ENCODE measurements at regions not wholly inside any gene's neighbourhood (a gene's known extent, or its start where the extent isn't known, plus 50 kb on each side); places are given as distances from the start of the nearest gene placed in this dataset.

DNA sequence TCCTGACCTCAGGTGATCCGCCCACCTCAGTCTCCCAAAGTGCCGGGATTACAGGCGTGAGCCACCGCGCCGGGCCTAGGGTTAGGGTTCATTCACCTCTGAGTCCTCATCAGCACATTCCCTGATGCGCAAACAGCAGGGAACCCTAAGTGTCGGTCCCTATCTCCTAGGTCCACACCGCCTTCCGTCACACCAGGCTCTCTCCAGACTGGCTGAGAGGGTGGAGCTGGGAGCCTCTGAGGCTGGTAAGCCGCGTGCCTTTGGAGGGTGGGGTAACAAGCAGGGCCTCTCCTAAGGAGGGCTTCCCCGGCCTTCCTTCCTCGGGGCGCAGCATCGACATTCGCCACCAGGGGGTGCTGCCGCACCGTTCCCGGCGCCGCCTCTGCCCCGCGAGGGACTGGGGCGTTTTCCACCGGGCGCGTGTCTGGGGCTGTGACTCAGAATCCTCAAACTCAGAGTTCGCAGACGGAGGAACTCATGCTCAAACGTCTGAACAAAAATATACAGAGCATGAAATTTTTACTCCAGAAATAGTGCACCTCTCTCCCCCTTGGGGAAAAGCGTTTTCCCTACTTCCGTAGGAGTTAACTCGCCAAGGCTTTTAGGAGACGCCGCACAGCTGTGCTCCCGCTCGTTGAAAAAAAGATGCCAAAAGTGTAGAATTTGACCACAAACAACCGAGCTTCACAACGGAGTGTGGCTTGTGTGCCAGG lies 63.9 kb upstream of the ASAP2 start:
- Histone ChIP-seq H3K4me3 (replicated peaks in 1 of 3) (no peak overlapping the region), H3K27ac (peak overlapping the region in 2 of 3 donors; percentile 8 to 46), H3K27me3 (no peaks in the 10 kb centered on the region), H3K4me1 (peaks cover 0 to 23% of the 10 kb centered on the region in 2 donors), H3K9me3 (no peaks in the 10 kb centered on the region), H3K36me3 (no peaks in the 10 kb centered on the region)
- TF ChIP-seq, protein P1, sequence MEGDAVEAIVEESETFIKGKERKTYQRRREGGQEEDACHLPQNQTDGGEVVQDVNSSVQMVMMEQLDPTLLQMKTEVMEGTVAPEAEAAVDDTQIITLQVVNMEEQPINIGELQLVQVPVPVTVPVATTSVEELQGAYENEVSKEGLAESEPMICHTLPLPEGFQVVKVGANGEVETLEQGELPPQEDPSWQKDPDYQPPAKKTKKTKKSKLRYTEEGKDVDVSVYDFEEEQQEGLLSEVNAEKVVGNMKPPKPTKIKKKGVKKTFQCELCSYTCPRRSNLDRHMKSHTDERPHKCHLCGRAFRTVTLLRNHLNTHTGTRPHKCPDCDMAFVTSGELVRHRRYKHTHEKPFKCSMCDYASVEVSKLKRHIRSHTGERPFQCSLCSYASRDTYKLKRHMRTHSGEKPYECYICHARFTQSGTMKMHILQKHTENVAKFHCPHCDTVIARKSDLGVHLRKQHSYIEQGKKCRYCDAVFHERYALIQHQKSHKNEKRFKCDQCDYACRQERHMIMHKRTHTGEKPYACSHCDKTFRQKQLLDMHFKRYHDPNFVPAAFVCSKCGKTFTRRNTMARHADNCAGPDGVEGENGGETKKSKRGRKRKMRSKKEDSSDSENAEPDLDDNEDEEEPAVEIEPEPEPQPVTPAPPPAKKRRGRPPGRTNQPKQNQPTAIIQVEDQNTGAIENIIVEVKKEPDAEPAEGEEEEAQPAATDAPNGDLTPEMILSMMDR (IDR thresholded peaks at IDR 0.05) = peak; percentile 94 to 99 (median 98)
- TF ChIP-seq POLR2A (IDR thresholded peaks at IDR 0.05) = no peak
- WGBS, 2 donors = 13 to 14% methylated on average over 25 to 39 of the region's 40 CpGs
- intact Hi-C loops (cut with DNase I) = loop anchor here (5.0 kb wide), 2 partner anchors 65 to 195 kb away; partner anchors contain the start of gene ASAP2
- DNase-seq = peak; percentile 84 to 89

DNA sequence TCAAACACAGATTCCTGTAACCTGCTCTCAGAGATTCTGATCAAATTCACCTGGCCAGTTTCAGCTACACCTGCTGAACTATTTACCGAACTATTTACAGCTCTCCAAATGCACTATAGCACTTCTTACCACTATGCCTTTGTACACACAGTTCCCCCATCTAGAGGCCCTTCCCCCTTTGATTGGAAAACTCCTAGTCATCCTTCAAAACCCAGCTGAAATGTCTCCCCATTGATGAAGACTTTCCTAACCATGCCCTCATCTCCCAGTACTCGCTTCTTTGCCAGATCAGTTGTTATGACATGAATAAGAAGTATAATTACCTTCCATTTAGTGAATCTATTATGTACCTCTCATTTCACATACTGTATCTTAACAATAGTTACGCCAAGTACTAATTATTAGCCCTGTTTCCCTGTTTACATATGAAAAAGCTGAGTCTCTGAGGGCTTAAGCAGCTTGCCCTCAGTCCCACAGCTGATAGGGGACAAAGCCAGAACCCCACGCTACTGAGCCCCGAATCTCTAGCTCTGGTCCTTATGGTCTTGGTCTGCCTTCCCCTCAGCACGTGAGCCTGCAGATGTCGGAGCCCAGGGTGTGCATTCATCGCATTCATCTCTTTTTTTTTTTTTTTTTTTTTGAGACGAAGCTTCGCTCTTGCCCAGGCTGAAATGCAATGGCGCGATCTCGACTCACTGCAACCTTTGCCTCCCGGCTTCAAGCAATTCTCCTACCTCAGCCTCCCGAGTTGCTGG lies 64.7 kb upstream of the ASAP2 start:
- intact Hi-C loops (cut with DNase I) = loop anchor here (5.0 kb wide), 2 partner anchors 65 to 195 kb away; partner anchors contain the start of gene ASAP2
- H3K4me3 ChIP-seq (replicated peaks in 1 of 3) = no peak overlapping the region

DNA sequence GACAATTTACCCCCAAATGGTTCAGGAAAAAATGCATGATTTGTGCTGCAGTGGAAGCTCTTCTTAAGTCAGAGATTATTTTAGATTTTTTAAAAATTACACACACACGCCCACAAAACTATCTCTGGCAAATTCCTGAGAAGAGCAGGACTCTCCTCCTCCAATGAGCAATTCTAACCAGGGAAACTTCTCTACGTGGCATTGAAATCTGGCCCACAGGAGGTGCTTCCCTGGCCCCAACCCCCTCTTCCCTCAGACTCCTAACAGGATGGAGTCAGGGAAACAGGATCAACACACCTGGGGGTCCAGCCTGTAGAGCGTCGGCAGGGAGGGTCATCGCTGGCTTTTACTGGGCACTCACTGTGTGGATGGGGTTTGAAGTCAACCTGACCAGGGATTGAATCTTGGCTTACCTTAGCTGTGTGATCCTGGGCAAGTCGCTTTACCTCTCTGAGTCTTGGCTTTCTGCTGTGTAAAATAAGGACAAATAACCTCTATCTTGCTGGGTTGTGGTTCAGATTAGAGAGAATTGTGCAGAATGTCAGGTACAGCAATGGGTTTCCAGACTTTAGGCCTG lies 65.4 kb upstream of the ASAP2 start:
- Histone ChIP-seq H3K4me3 (replicated peaks in 1 of 3) (no peak overlapping the region), H3K27ac (no peak overlapping the region), H3K4me1 (peaks cover 0 to 23% of the 10 kb centered on the region in 2 donors), H3K27me3 (no peaks in the 10 kb centered on the region), H3K9me3 (no peaks in the 10 kb centered on the region), H3K36me3 (no peaks in the 10 kb centered on the region)
- intact Hi-C loops (cut with DNase I) = loop anchor here (5.0 kb wide), 2 partner anchors 66 to 196 kb away; partner anchors contain the start of gene ASAP2
- WGBS, 2 donors = 86 to 89% methylated on average over 6 of the region's 6 CpGs
- no peak for DNase-seq
- no peak for TF ChIP-seq POLR2A (IDR thresholded peaks at IDR 0.05)
- TF ChIP-seq, protein P1 (IDR thresholded peaks at IDR 0.05) = no peak

More for the DNA sequence above, 64.7 kb upstream of the ASAP2 start:
- no peaks in the 10 kb centered on the region for H3K36me3 ChIP-seq
- no peak for DNase-seq
- no peak for TF ChIP-seq POLR2A (IDR thresholded peaks at IDR 0.05)
- TF ChIP-seq, protein P1 (IDR thresholded peaks at IDR 0.05) = no peak
- 93 to 95% methylated on average over 15 of the region's 15 CpGs for WGBS, 2 donors
- H3K9me3 ChIP-seq = no peaks in the 10 kb centered on the region
- H3K4me1 ChIP-seq = peaks cover 0 to 23% of the 10 kb centered on the region in 2 donors
- H3K27ac ChIP-seq = no peak overlapping the region
- no peaks in the 10 kb centered on the region for H3K27me3 ChIP-seq

DNA sequence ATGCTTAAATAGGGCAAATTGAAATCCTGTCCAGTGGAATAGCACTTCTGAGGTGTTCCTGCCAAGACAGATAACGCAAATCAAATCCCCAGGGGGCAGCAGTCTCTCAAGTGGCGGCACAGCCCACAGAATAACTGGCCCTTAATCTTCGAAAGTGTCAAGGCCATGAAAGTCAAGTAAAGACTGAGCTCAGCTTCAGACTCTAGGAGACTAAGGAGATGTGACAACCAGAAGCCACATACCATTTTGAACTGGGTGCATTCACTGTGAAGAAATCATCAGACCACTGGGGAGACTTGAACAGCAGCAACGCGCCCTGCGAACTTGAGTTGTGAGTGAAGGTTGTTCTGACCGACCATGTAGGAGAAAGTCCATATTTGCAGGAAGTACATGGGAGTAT lies 66.0 kb upstream of the ASAP2 start:
- TF ChIP-seq, protein P1 (IDR thresholded peaks at IDR 0.05) = no peak
- TF ChIP-seq POLR2A (IDR thresholded peaks at IDR 0.05) = no peak
- no peaks in the 10 kb centered on the region for H3K27me3 ChIP-seq
- no peak overlapping the region for H3K27ac ChIP-seq
- no peaks in the 10 kb centered on the region for H3K9me3 ChIP-seq
- DNase-seq = no peak
- peaks cover 0 to 23% of the 10 kb centered on the region in 2 donors for H3K4me1 ChIP-seq
- intact Hi-C loops (cut with DNase I) = loop anchor here (5.0 kb wide), 2 partner anchors 67 to 197 kb away; partner anchors contain the start of gene ASAP2
- WGBS, 2 donors = 75 to 77% methylated on average over 7 of the region's 7 CpGs
- H3K4me3 ChIP-seq (replicated peaks in 1 of 3) = no peak overlapping the region
- H3K36me3 ChIP-seq = no peaks in the 10 kb centered on the region

Measured in thyroid gland (tissue), 4 donors.